Neural cell (in vitro differentiated cells): ENCODE measurements at regions not wholly inside any gene's neighbourhood (a gene's known extent, or its start where the extent isn't known, plus 50 kb on each side); places are given as distances from the start of the nearest gene placed in this dataset.

Source experiments
- H2AFZ ChIP-seq: fragments of 200-600, 300-800 bp; sonication (generic), shearing (Covaris generic); 2 replicates; pipeline ENCODE4 v1.6.0; 2014; ENCODE audit warnings: low read depth, mild to moderate bottlenecking, antibody characterized with exemption, low read length, moderate library complexity
- H3F3A ChIP-seq: fragments of 200-600 bp; shearing (Covaris generic); 2 replicates; pipeline ENCODE4 v1.6.1; 2016; ENCODE audit warnings: mild to moderate bottlenecking, moderate library complexity, mixed read lengths, antibody characterized with exemption, low read length; ENCODE audit not compliant: insufficient read depth, poor library complexity, severe bottlenecking
- H3K27ac ChIP-seq: fragments of 200-600, 300-800 bp; sonication (generic), shearing (Covaris generic); 2 replicates; pipeline ENCODE4 v1.5.1; 2014; ENCODE audit warnings: mild to moderate bottlenecking, low read length, moderate library complexity
- H3K27me3 ChIP-seq: fragments of 300-800, 200-600 bp; sonication (generic), shearing (Covaris generic); 2 replicates; pipeline ENCODE4 v1.6.0; 2014; ENCODE audit warnings: mild to moderate bottlenecking, low read depth, low read length, moderate library complexity; ENCODE audit not compliant: insufficient read depth
- H3K36me3 ChIP-seq: fragments of 300-800, 200-600 bp; sonication (generic), shearing (Covaris generic); 2 replicates; pipeline ENCODE4 v1.5.1; 2014; ENCODE audit warnings: mild to moderate bottlenecking, antibody characterized with exemption, low read length, moderate library complexity; ENCODE audit not compliant: insufficient read depth
- H3K4me2 ChIP-seq: fragments of 300-800, 200-600 bp; sonication (generic), shearing (Covaris generic); 2 replicates; pipeline ENCODE4 v1.6.0; 2014; ENCODE audit warnings: mild to moderate bottlenecking, low read length
- H3K4me3 ChIP-seq: fragments of 300-800, 200-600 bp; sonication (generic), shearing (Covaris generic); 2 replicates; pipeline ENCODE4 v1.5.1; 2014; ENCODE audit warnings: mild to moderate bottlenecking, low read length, moderate library complexity
- H3K79me2 ChIP-seq: fragments of 200-600 bp; shearing (Covaris generic); replicated peaks from 2 replicates; pipeline ENCODE4 v1.6.0; 2014; ENCODE audit warnings: mild to moderate bottlenecking, low read length, moderate library complexity; ENCODE audit not compliant: insufficient read depth
- H3K9ac ChIP-seq: fragments of 300-800, 200-600 bp; sonication (generic), shearing (Covaris generic); 2 replicates; pipeline ENCODE4 v1.6.1; 2016; ENCODE audit warnings: mild to moderate bottlenecking, low read length, mixed read lengths
- H3K9me2 ChIP-seq: fragments of 200-600 bp; shearing (Covaris generic); 2 replicates; pipeline ENCODE4 v1.6.1; 2016; ENCODE audit warnings: mild to moderate bottlenecking, low read length, mixed read lengths; ENCODE audit not compliant: insufficient read depth
- H3K9me3 ChIP-seq: fragments of 200-600, 300-800 bp; sonication (generic), shearing (Covaris generic); 2 replicates; pipeline ENCODE4 v1.6.1; 2016; ENCODE audit warnings: mild to moderate bottlenecking, mixed run types, low read length, moderate library complexity, mixed read lengths
- H4K20me1 ChIP-seq: fragments of 200-600 bp; shearing (Covaris generic); 2 replicates; pipeline ENCODE4 v1.6.1; 2016; ENCODE audit warnings: mild to moderate bottlenecking, mixed run types; ENCODE audit not compliant: insufficient read depth
- EP300 ChIP-seq: fragments of 450-650 bp; conservative IDR thresholded peaks from 2 replicates; pipeline ENCODE4 v1.6.1; 2014; ENCODE audit warnings: antibody characterized with exemption, mild to moderate bottlenecking, moderate library complexity; ENCODE audit not compliant: poor library complexity, severe bottlenecking
- EZH2 ChIP-seq: fragments of 200-600, 300-800 bp; shearing (Covaris generic), sonication (generic); IDR thresholded peaks from 2 replicates; pipeline ENCODE4 v1.6.1; 2014; ENCODE audit warnings: antibody characterized with exemption, low read length, borderline replicate concordance, mild to moderate bottlenecking; ENCODE audit not compliant: insufficient read depth, poor library complexity, severe bottlenecking
- MXI1 ChIP-seq: fragments of 450-650 bp; conservative IDR thresholded peaks from 2 replicates; pipeline ENCODE4 v1.6.1; 2014; ENCODE audit warnings: antibody characterized with exemption, mild to moderate bottlenecking; ENCODE audit not compliant: poor library complexity, severe bottlenecking
- POLR2AphosphoS5 ChIP-seq: IDR thresholded peaks from 2 replicates; pipeline ENCODE4 v1.6.1; 2012
- RAD21 ChIP-seq: fragments of 450-650 bp; conservative IDR thresholded peaks from 2 replicates; pipeline ENCODE4 v1.6.1; 2014; ENCODE audit warnings: antibody characterized with exemption, mild to moderate bottlenecking, moderate library complexity
- SMC3 ChIP-seq: fragments of 450-650 bp; conservative IDR thresholded peaks from 2 replicates; pipeline ENCODE4 v1.6.1; 2014; ENCODE audit warnings: antibody characterized with exemption, mild to moderate bottlenecking, moderate library complexity; ENCODE audit not compliant: poor library complexity
- TAF1 ChIP-seq: IDR thresholded peaks from 2 replicates; pipeline ENCODE4 v1.6.1; 2012; ENCODE audit warnings: low read depth
- TF ChIP-seq, protein P1 (sequence below): IDR thresholded peaks from 2 replicates; pipeline ENCODE4 v1.6.1; 2012; ENCODE audit warnings: borderline replicate concordance
- TF ChIP-seq, protein P2 (sequence below): fragments of 450-650 bp; IDR thresholded peaks from 2 replicates; pipeline ENCODE4 v1.5.1; 2014; ENCODE audit warnings: antibody characterized with exemption, mild to moderate bottlenecking, moderate library complexity; ENCODE audit not compliant: poor library complexity, severe bottlenecking

DNA sequence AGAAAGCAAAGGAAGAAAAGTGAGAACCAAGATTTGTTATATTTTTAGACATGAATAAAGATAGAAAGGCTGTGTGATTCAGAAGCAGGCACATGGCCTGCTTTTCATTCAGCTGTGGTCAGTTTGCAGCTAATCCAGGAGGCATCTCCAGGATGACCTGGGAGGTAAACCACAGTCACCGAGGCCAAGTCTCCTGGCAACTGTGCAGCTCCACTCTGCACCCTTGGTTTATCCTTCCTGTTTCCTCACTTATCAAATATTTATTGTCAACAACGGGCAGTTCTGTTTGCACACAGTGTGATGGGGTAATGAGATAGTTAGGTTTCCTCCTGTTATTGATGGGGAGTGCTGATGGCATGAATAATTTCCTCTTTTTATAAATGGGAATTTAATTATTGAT, 243.0 kb downstream of the PSAT1 start:
- Histone ChIP-seq H3F3A (no peaks in the 10 kb centered on the region), H3K4me2 (no peak overlapping the region), H3K9ac (no peak overlapping the region), H3K27ac (no peak overlapping the region), H3K27me3 (no peaks in the 10 kb centered on the region), H3K36me3 (no peaks in the 10 kb centered on the region), H3K9me2 (no peaks in the 10 kb centered on the region), H2AFZ (no peak overlapping the region), H3K79me2 (no peaks in the 10 kb centered on the region), H3K9me3 (no peaks in the 10 kb centered on the region), H3K4me3 (no peak overlapping the region), H4K20me1 (no peaks in the 10 kb centered on the region)
- TF ChIP-seq POLR2AphosphoS5, result no peak
- TF ChIP-seq, protein P1, sequence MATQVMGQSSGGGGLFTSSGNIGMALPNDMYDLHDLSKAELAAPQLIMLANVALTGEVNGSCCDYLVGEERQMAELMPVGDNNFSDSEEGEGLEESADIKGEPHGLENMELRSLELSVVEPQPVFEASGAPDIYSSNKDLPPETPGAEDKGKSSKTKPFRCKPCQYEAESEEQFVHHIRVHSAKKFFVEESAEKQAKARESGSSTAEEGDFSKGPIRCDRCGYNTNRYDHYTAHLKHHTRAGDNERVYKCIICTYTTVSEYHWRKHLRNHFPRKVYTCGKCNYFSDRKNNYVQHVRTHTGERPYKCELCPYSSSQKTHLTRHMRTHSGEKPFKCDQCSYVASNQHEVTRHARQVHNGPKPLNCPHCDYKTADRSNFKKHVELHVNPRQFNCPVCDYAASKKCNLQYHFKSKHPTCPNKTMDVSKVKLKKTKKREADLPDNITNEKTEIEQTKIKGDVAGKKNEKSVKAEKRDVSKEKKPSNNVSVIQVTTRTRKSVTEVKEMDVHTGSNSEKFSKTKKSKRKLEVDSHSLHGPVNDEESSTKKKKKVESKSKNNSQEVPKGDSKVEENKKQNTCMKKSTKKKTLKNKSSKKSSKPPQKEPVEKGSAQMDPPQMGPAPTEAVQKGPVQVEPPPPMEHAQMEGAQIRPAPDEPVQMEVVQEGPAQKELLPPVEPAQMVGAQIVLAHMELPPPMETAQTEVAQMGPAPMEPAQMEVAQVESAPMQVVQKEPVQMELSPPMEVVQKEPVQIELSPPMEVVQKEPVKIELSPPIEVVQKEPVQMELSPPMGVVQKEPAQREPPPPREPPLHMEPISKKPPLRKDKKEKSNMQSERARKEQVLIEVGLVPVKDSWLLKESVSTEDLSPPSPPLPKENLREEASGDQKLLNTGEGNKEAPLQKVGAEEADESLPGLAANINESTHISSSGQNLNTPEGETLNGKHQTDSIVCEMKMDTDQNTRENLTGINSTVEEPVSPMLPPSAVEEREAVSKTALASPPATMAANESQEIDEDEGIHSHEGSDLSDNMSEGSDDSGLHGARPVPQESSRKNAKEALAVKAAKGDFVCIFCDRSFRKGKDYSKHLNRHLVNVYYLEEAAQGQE, result no peak
- TF ChIP-seq MXI1, result no peak
- TF ChIP-seq TAF1, result no peak
- TF ChIP-seq, protein P2, sequence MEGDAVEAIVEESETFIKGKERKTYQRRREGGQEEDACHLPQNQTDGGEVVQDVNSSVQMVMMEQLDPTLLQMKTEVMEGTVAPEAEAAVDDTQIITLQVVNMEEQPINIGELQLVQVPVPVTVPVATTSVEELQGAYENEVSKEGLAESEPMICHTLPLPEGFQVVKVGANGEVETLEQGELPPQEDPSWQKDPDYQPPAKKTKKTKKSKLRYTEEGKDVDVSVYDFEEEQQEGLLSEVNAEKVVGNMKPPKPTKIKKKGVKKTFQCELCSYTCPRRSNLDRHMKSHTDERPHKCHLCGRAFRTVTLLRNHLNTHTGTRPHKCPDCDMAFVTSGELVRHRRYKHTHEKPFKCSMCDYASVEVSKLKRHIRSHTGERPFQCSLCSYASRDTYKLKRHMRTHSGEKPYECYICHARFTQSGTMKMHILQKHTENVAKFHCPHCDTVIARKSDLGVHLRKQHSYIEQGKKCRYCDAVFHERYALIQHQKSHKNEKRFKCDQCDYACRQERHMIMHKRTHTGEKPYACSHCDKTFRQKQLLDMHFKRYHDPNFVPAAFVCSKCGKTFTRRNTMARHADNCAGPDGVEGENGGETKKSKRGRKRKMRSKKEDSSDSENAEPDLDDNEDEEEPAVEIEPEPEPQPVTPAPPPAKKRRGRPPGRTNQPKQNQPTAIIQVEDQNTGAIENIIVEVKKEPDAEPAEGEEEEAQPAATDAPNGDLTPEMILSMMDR, result no peak
- no peak for TF ChIP-seq EZH2
- no peak for TF ChIP-seq EP300
- no peak for TF ChIP-seq RAD21
- TF ChIP-seq SMC3, result no peak

- Histone ChIP-seq H3K9ac (no peak overlapping the region), H2AFZ (no peak overlapping the region), H3K27ac (peak overlapping the region; percentile 40), H3K9me2 (no peaks in the 10 kb centered on the region), H3K36me3 (no peaks in the 10 kb centered on the region), H3K27me3 (no peaks in the 10 kb centered on the region), H3K9me3 (no peaks in the 10 kb centered on the region), H3F3A (no peaks in the 10 kb centered on the region), H3K4me2 (no peak overlapping the region), H3K79me2 (no peaks in the 10 kb centered on the region), H4K20me1 (no peaks in the 10 kb centered on the region), H3K4me3 (no peak overlapping the region)
- no peak for TF ChIP-seq MXI1
- TF ChIP-seq POLR2AphosphoS5, result no peak
- TF ChIP-seq, protein P1, result no peak
- no peak for TF ChIP-seq EZH2
- no peak for TF ChIP-seq TAF1
- no peak for TF ChIP-seq EP300
- TF ChIP-seq, protein P2, result no peak
- no peak for TF ChIP-seq RAD21
- no peak for TF ChIP-seq SMC3
These were observed 245.0 kb downstream of the PSAT1 start for GRCh38 chr9:78541868-78542443.
